Astrocyte (in vitro differentiated cells and primary cell): ENCODE measurements at regions not wholly inside any gene's neighbourhood (a gene's known extent, or its start where the extent isn't known, plus 50 kb on each side); places are given as distances from the start of the nearest gene placed in this dataset.
"Not testable (repeated sequence)": the region's sequence is repeated elsewhere in the genome, so short reads cannot be mapped to it uniquely, and the experiment has no call there.

Experiments
- DNase-seq: peaks from one replicate; pipeline ENCODE4 v3.0.0-alpha.2; 2010; ENCODE audit warnings: low read depth
- FAIRE-seq: peaks from 2 replicates; lab custom pipeline; 2011; peaks lifted over from hg19 to GRCh38; lab: Jason Lieb, UNC
- H2AFZ ChIP-seq: 2 replicates; pipeline ENCODE4 v1.6.0; 2012; ENCODE audit warnings: low read depth, low read length, inconsistent platforms
- H3K27ac ChIP-seq: 2 replicates; pipeline ENCODE4 v1.5.1; 2011; ENCODE audit warnings: low read depth, low read length, inconsistent platforms
- H3K27me3 ChIP-seq: 2 replicates; pipeline ENCODE4 v1.6.0; 2011; ENCODE audit warnings: low read length, inconsistent platforms; ENCODE audit not compliant: insufficient read depth
- H3K36me3 ChIP-seq: 2 replicates; pipeline ENCODE4 v1.5.1; 2011; ENCODE audit warnings: low read length, inconsistent platforms; ENCODE audit not compliant: insufficient read depth
- H3K4me1 ChIP-seq: 2 replicates; pipeline ENCODE4 v1.5.1; 2011; ENCODE audit warnings: low read length, inconsistent platforms; ENCODE audit not compliant: insufficient read depth
- H3K4me2 ChIP-seq: 2 replicates; pipeline ENCODE4 v1.6.0; 2012; ENCODE audit warnings: low read length, inconsistent platforms
- H3K4me3 ChIP-seq: 2 replicates; pipeline ENCODE4 v1.5.1; 2011; ENCODE audit warnings: low read depth, mild to moderate bottlenecking, low read length, inconsistent platforms; ENCODE audit not compliant: insufficient read depth
- H3K79me2 ChIP-seq: 2 replicates; pipeline ENCODE4 v1.6.0; 2012; ENCODE audit warnings: mild to moderate bottlenecking, low read length, inconsistent platforms; ENCODE audit not compliant: insufficient read depth
- H3K9ac ChIP-seq: 2 replicates; pipeline ENCODE4 v1.6.0; 2012; ENCODE audit warnings: mild to moderate bottlenecking, low read length, inconsistent platforms
- H3K9me3 ChIP-seq: 2 replicates; pipeline ENCODE4 v1.5.1; 2012; ENCODE audit warnings: low read depth, mild to moderate bottlenecking, low read length, inconsistent platforms; ENCODE audit not compliant: insufficient read depth
- H4K20me1 ChIP-seq: 2 replicates; pipeline ENCODE4 v1.6.0; 2012; ENCODE audit warnings: low read length, inconsistent platforms; ENCODE audit not compliant: insufficient read depth
- H3K27ac Mint-ChIP-seq: one replicate; pipeline ENCODE4 v1.8.0; 2021; ENCODE audit warnings: mild to moderate bottlenecking, mixed read lengths; ENCODE audit not compliant: unreplicated experiment
- H3K27me3 Mint-ChIP-seq: one replicate; pipeline ENCODE4 v1.8.0; 2021; ENCODE audit warnings: low read depth, mixed read lengths; ENCODE audit not compliant: unreplicated experiment
- H3K36me3 Mint-ChIP-seq: one replicate; pipeline ENCODE4 v1.8.0; 2021; ENCODE audit warnings: low read depth, mixed read lengths; ENCODE audit not compliant: unreplicated experiment
- H3K4me1 Mint-ChIP-seq: one replicate; pipeline ENCODE4 v1.8.0; 2021; ENCODE audit warnings: low read depth, mixed read lengths; ENCODE audit not compliant: unreplicated experiment
- H3K4me3 Mint-ChIP-seq: one replicate; pipeline ENCODE4 v1.8.0; 2021; ENCODE audit warnings: mild to moderate bottlenecking, moderate library complexity, mixed read lengths; ENCODE audit not compliant: unreplicated experiment
- H3K9me3 Mint-ChIP-seq: one replicate; pipeline ENCODE4 v1.8.0; 2021; ENCODE audit warnings: mild to moderate bottlenecking, mixed read lengths; ENCODE audit not compliant: unreplicated experiment
- EZH2 ChIP-seq: IDR thresholded peaks from 2 replicates; pipeline ENCODE4 v1.6.1; 2012; ENCODE audit warnings: mild to moderate bottlenecking, low read length, inconsistent platforms; ENCODE audit not compliant: insufficient read depth
- TF ChIP-seq, protein P1 (sequence below): IDR thresholded peaks from 2 replicates; pipeline ENCODE4 v1.5.1; 2011; ENCODE audit warnings: low read depth, mild to moderate bottlenecking, inconsistent platforms, low read length, moderate library complexity; ENCODE audit not compliant: insufficient read depth

DNA sequence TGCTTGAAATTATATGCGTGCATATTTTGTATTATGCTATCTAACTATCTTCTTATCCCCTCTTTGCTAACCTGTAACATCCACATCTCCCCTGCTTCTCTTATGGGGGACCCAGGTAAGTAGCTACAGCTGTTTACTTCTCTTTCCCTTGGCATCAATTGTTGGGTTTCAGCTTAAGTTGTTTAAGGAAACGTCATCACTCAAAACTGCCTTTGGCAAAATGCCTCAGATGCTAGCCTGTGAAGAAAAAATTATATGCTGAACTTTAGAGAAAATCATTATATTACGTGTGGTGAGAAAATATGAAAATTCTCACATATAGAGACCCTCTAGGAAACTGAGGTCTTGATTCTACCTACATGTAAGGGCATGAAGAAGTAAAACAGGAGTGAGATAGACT is 447.0 kb upstream of the NECTIN3 start:
- Histone ChIP-seq H4K20me1 (no peaks in the 10 kb centered on the region), H3K27me3 (no peaks in the 10 kb centered on the region), H2AFZ (no peak overlapping the region), H3K9ac (no peak overlapping the region), H3K4me2 (no peak overlapping the region), H3K4me3 (no peak overlapping the region), H3K79me2 (no peaks in the 10 kb centered on the region), H3K4me1 (no peaks in the 10 kb centered on the region), H3K9me3 (no peaks in the 10 kb centered on the region), H3K27ac (no peak overlapping the region), H3K36me3 (no peaks in the 10 kb centered on the region)
- FAIRE-seq = no peak
- Mint-ChIP-seq H3K4me3 (no peak overlapping the region), H3K4me1 (no peaks in the 10 kb centered on the region), H3K27me3 (no peaks in the 10 kb centered on the region), H3K9me3 (no peaks in the 10 kb centered on the region), H3K36me3 (no peaks in the 10 kb centered on the region), H3K27ac (no peak overlapping the region)
- DNase-seq = no peak
- TF ChIP-seq, protein P1, sequence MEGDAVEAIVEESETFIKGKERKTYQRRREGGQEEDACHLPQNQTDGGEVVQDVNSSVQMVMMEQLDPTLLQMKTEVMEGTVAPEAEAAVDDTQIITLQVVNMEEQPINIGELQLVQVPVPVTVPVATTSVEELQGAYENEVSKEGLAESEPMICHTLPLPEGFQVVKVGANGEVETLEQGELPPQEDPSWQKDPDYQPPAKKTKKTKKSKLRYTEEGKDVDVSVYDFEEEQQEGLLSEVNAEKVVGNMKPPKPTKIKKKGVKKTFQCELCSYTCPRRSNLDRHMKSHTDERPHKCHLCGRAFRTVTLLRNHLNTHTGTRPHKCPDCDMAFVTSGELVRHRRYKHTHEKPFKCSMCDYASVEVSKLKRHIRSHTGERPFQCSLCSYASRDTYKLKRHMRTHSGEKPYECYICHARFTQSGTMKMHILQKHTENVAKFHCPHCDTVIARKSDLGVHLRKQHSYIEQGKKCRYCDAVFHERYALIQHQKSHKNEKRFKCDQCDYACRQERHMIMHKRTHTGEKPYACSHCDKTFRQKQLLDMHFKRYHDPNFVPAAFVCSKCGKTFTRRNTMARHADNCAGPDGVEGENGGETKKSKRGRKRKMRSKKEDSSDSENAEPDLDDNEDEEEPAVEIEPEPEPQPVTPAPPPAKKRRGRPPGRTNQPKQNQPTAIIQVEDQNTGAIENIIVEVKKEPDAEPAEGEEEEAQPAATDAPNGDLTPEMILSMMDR = no peak
- TF ChIP-seq EZH2 = no peak

DNA sequence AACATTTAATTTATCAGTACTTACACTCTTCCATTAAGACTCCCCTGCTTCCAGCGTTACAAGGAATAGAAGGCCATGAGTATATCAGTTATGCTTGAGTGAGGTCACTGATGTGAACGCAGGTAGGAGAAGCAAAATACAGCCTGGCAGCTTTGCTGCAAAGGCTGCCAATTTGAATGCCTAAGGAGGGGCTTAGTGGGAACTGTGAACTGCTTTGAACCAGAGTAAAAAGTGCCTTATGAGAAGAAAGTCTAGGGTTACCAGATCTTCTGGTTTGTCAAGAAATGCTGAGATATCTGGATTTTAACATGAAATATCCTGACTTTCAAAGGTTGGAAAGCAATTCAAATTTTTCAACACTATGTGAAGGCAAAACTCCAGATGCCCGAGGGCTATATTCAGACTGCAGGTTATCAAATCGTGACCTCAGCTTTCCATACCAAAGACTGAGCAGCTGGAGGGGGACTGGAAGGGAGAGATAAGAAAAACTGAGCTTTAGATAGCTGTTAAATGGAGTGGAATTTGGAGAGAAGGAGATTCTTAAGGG is 446.3 kb upstream of the NECTIN3 start:
- H3K27ac Mint-ChIP-seq = no peak overlapping the region
- H3K4me1 ChIP-seq = no peaks in the 10 kb centered on the region
- DNase-seq (no peak), FAIRE-seq (no peak)
- no peak overlapping the region for H3K4me3 ChIP-seq
- H3K27me3 ChIP-seq = no peaks in the 10 kb centered on the region
- H3K27ac ChIP-seq = no peak overlapping the region
- no peak for TF ChIP-seq EZH2
- TF ChIP-seq, protein P1 = no peak
- H3K9me3 ChIP-seq = no peaks in the 10 kb centered on the region
- H3K9me3 Mint-ChIP-seq = no peaks in the 10 kb centered on the region
- H3K36me3 ChIP-seq = no peaks in the 10 kb centered on the region
- no peaks in the 10 kb centered on the region for H3K36me3 Mint-ChIP-seq
- no peak overlapping the region for H3K9ac ChIP-seq
- no peak overlapping the region for H3K4me3 Mint-ChIP-seq
- H3K4me2 ChIP-seq = no peak overlapping the region
- H3K27me3 Mint-ChIP-seq = no peaks in the 10 kb centered on the region
- no peaks in the 10 kb centered on the region for H3K4me1 Mint-ChIP-seq
- H4K20me1 ChIP-seq = no peaks in the 10 kb centered on the region
- H3K79me2 ChIP-seq = no peaks in the 10 kb centered on the region
- H2AFZ ChIP-seq = no peak overlapping the region

DNA sequence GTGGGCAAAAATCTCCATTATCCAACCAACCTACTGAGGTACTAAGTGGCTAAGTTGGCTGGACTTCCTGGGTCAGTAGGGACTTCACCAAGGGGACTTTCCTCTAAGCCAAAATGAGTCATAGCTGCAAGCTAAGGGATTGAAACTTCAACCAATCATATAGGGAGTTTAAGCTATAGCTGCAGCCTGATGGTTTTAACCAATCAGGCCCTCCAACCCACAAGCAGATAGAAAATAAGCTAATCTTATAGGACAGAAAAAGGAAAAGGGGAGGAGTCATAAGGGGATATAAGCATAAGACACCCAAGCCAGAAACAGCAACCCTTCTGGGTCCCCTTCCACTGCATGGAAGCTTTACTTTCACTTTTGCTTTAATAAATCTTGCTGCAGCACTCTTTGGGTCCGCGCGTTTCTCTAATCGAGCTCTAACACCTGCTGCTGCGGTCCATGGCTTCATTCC is 444.9 kb upstream of the NECTIN3 start:
- H3K27ac Mint-ChIP-seq, H3K9me3 Mint-ChIP-seq, H3K36me3 ChIP-seq, H3K79me2 ChIP-seq, H3K4me1 ChIP-seq, H3K4me3 ChIP-seq, DNase-seq, H2AFZ ChIP-seq, H3K36me3 Mint-ChIP-seq, H3K9me3 ChIP-seq, H4K20me1 ChIP-seq, FAIRE-seq, H3K9ac ChIP-seq, H3K4me1 Mint-ChIP-seq, H3K4me3 Mint-ChIP-seq, H3K27ac ChIP-seq, H3K4me2 ChIP-seq, H3K27me3 Mint-ChIP-seq, H3K27me3 ChIP-seq: not testable (repeated sequence)
